ENCODE measurements at regions not wholly inside any gene's neighbourhood (a gene's known extent, or its start where the extent isn't known, plus 50 kb on each side); places are given as distances from the start of the nearest gene placed in this dataset.

DNA sequence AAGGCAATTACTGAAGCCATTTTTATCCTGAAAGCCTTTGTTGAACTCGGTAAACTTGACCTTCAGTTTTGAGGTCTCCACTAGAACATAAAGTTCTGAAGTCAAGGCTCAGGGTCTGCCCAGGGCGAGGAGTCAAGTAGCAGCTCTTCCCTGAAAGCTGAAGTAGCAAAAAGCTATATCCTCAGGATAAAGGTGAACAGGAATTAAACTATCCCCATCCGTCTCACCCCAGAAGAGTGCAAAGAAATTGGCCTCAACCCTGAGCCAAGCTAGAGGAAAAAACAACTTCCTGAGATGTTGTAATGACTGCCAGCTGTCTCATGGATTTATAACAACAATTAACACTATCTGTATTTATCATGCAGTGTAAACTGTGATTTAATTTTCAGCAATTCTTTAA, 590.8 kb downstream of the SPRY1 start:
- TF ChIP-seq NFYB (CRISPR knock-in tag; conservative IDR thresholded peaks at IDR 0.05; ENCODE audit: low read depth): no peak
- TF ChIP-seq, protein P1, sequence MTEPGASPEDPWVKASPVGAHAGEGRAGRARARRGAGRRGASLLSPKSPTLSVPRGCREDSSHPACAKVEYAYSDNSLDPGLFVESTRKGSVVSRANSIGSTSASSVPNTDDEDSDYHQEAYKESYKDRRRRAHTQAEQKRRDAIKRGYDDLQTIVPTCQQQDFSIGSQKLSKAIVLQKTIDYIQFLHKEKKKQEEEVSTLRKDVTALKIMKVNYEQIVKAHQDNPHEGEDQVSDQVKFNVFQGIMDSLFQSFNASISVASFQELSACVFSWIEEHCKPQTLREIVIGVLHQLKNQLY (CRISPR knock-in tag; IDR thresholded peaks at IDR 0.05): no peak
- TF ChIP-seq, protein P2, sequence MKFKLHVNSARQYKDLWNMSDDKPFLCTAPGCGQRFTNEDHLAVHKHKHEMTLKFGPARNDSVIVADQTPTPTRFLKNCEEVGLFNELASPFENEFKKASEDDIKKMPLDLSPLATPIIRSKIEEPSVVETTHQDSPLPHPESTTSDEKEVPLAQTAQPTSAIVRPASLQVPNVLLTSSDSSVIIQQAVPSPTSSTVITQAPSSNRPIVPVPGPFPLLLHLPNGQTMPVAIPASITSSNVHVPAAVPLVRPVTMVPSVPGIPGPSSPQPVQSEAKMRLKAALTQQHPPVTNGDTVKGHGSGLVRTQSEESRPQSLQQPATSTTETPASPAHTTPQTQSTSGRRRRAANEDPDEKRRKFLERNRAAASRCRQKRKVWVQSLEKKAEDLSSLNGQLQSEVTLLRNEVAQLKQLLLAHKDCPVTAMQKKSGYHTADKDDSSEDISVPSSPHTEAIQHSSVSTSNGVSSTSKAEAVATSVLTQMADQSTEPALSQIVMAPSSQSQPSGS (CRISPR knock-in tag; IDR thresholded peaks at IDR 0.05; ENCODE audit: borderline replicate concordance, low read depth): no peak

All from WTC11 (cell line).